A549 (cell line): ENCODE measurements at regions not wholly inside any gene's neighbourhood (a gene's known extent, or its start where the extent isn't known, plus 50 kb on each side); places are given as distances from the start of the nearest gene placed in this dataset.

Experiments
- CBX2 ChIP-seq: fragments of 200-600 bp; sonication (generic); IDR thresholded peaks from 2 replicates; pipeline ENCODE4 v1.6.1; 2016; ENCODE audit warnings: low read depth, mild to moderate bottlenecking, borderline replicate concordance
- CEBPB ChIP-seq, 2 experiments: fragments of >200 bp in 1 of 2; sonication (Bioruptor Twin) in 1 of 2; formaldehyde crosslinking in 1 of 2; IDR thresholded peaks; 2 replicates each; pipeline ENCODE4 v1.6.1; 2012 to 2016
- CTCF ChIP-seq: fragments of >200 bp; sonication (Bioruptor Twin); formaldehyde crosslinking; IDR thresholded peaks from 3 replicates; pipeline ENCODE4 v1.5.1; 2016
- HEYL ChIP-seq: fragments of 250-450 bp; sonication (Bioruptor Pico); IDR thresholded peaks from 2 replicates; pipeline ENCODE4 v1.8.0; 2021; ENCODE audit warnings: mild to moderate bottlenecking, moderate library complexity
- KDM1A ChIP-seq: fragments of 200-600 bp; sonication (generic); IDR thresholded peaks from 2 replicates; pipeline ENCODE4 v1.6.1; 2016; ENCODE audit warnings: low read depth, mild to moderate bottlenecking
- MAFK ChIP-seq: fragments of 450-650 bp; IDR thresholded peaks from 2 replicates; pipeline ENCODE4 v1.6.1; 2014; ENCODE audit not compliant: partially characterized antibody
- POLR2A ChIP-seq: IDR thresholded peaks from 2 replicates; pipeline ENCODE4 v1.6.1; 2012; ENCODE audit warnings: mild to moderate bottlenecking, low read length
- REST ChIP-seq: fragments of 200-600 bp; sonication (generic); IDR thresholded peaks from 2 replicates; pipeline ENCODE4 v1.6.1; 2016; ENCODE audit warnings: antibody characterized with exemption, mild to moderate bottlenecking, moderate library complexity
- RFX5 ChIP-seq: fragments of 450-650 bp; IDR thresholded peaks from 2 replicates; pipeline ENCODE4 v1.7.1; 2014; ENCODE audit warnings: antibody characterized with exemption, mild to moderate bottlenecking, moderate library complexity
- RNF2 ChIP-seq: fragments of 200-600 bp; sonication (generic); IDR thresholded peaks from 2 replicates; pipeline ENCODE4 v1.6.1; 2016; ENCODE audit warnings: low read depth, mild to moderate bottlenecking, antibody characterized with exemption, moderate library complexity, borderline replicate concordance
- SMC3 ChIP-seq: fragments of >200 bp; sonication (Bioruptor Twin); formaldehyde crosslinking; IDR thresholded peaks from 3 replicates; pipeline ENCODE4 v1.6.1; 2018; ENCODE audit warnings: inconsistent platforms
- USF2 ChIP-seq: fragments of 450-650 bp; IDR thresholded peaks from 2 replicates; pipeline ENCODE4 v1.6.1; 2014; ENCODE audit warnings: antibody characterized with exemption
- TF ChIP-seq, protein P1 (sequence below): IDR thresholded peaks from 2 replicates; pipeline ENCODE4 v1.6.1; 2012

GRCh38 chr20:11051136-11051535 is 377.3 kb upstream of the JAG1 start:
- TF ChIP-seq SMC3: no peak
- TF ChIP-seq CTCF: no peak
- no peak for TF ChIP-seq CBX2
- TF ChIP-seq REST: no peak
- TF ChIP-seq POLR2A: no peak
- TF ChIP-seq KDM1A: no peak
- no peak for TF ChIP-seq RFX5
- no peak for TF ChIP-seq HEYL (CRISPR knock-in tag)
- TF ChIP-seq CEBPB (IDR thresholded peaks at IDR 0.05): no peak
- TF ChIP-seq USF2: no peak
- TF ChIP-seq, protein P1, sequence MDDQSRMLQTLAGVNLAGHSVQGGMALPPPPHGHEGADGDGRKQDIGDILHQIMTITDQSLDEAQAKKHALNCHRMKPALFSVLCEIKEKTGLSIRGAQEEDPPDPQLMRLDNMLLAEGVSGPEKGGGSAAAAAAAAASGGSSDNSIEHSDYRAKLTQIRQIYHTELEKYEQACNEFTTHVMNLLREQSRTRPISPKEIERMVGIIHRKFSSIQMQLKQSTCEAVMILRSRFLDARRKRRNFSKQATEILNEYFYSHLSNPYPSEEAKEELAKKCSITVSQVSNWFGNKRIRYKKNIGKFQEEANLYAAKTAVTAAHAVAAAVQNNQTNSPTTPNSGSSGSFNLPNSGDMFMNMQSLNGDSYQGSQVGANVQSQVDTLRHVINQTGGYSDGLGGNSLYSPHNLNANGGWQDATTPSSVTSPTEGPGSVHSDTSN: no peak
- TF ChIP-seq RNF2: no peak
- TF ChIP-seq MAFK: no peak
